WERI-Rb-1 (cell line): ENCODE measurements at regions not wholly inside any gene's neighbourhood (a gene's known extent, or its start where the extent isn't known, plus 50 kb on each side); places are given as distances from the start of the nearest gene placed in this dataset.

ENCODE experiments used
- DNase-seq: peaks from one replicate; pipeline ENCODE4 v3.0.0-alpha.2; 2020
- H3K27ac ChIP-seq: fragments of 250-450 bp; sonication (Bioruptor Pico); 2 replicates; pipeline ENCODE4 v1.5.1; 2020; ENCODE audit warnings: mild to moderate bottlenecking, moderate library complexity
- H3K27me3 ChIP-seq: fragments of 250-450 bp; sonication (Bioruptor Pico); 2 replicates; pipeline ENCODE4 v1.5.1; 2021; ENCODE audit warnings: mild to moderate bottlenecking, low read depth, moderate library complexity; ENCODE audit not compliant: insufficient read depth, severe bottlenecking
- H3K36me3 ChIP-seq: fragments of 250-450 bp; sonication (Bioruptor Pico); 2 replicates; pipeline ENCODE4 v1.5.1; 2020; ENCODE audit warnings: mild to moderate bottlenecking, moderate library complexity
- H3K4me3 ChIP-seq: 2 replicates; pipeline ENCODE4 v1.5.1; 2011; ENCODE audit warnings: low read depth, mild to moderate bottlenecking, control low read depth, low read length
- H3K9me3 ChIP-seq: fragments of 250-450 bp; sonication (Bioruptor Pico); 2 replicates; pipeline ENCODE4 v1.5.1; 2021; ENCODE audit warnings: mild to moderate bottlenecking, moderate library complexity; ENCODE audit not compliant: severe bottlenecking
- CTCF ChIP-seq: IDR thresholded peaks from 2 replicates; pipeline ENCODE4 v1.5.1; 2011; ENCODE audit warnings: low read depth, mild to moderate bottlenecking, control low read depth, inconsistent platforms, low read length

GRCh38 chr5:58286741-58287140 is 173.1 kb downstream of the PLK2 start:
- no peak for DNase-seq
- Histone ChIP-seq H3K27me3 (no peaks in the 10 kb centered on the region), H3K4me3 (no peak overlapping the region), H3K9me3 (no peaks in the 10 kb centered on the region), H3K36me3 (no peaks in the 10 kb centered on the region), H3K27ac (no peak overlapping the region)
- TF ChIP-seq CTCF = no peak

GRCh38 chr5:58285900-58286299 is 174.0 kb downstream of the PLK2 start:
- no peak overlapping the region for H3K27ac ChIP-seq
- no peak for DNase-seq
- no peaks in the 10 kb centered on the region for H3K9me3 ChIP-seq
- H3K4me3 ChIP-seq = no peak overlapping the region
- no peak for TF ChIP-seq CTCF
- H3K36me3 ChIP-seq = no peaks in the 10 kb centered on the region
- H3K27me3 ChIP-seq = no peaks in the 10 kb centered on the region

- Histone ChIP-seq H3K27ac (no peak overlapping the region), H3K9me3 (no peaks in the 10 kb centered on the region), H3K27me3 (no peaks in the 10 kb centered on the region), H3K4me3 (no peak overlapping the region), H3K36me3 (no peaks in the 10 kb centered on the region)
- TF ChIP-seq CTCF = no peak
- DNase-seq = no peak
Observed at GRCh38 chr5:58284886-58285285, 175.0 kb downstream of the PLK2 start.

GRCh38 chr5:58281189-58281588 is 178.7 kb downstream of the PLK2 start:
- Histone ChIP-seq H3K27ac (no peak overlapping the region), H3K9me3 (no peaks in the 10 kb centered on the region), H3K36me3 (no peaks in the 10 kb centered on the region), H3K4me3 (no peak overlapping the region), H3K27me3 (no peaks in the 10 kb centered on the region)
- no peak for TF ChIP-seq CTCF
- no peak for DNase-seq

GRCh38 chr5:58279259-58279658 is 180.6 kb downstream of the PLK2 start:
- no peak for DNase-seq
- Histone ChIP-seq H3K27me3 (no peaks in the 10 kb centered on the region), H3K27ac (no peak overlapping the region), H3K36me3 (no peaks in the 10 kb centered on the region), H3K4me3 (no peak overlapping the region), H3K9me3 (no peaks in the 10 kb centered on the region)
- no peak for TF ChIP-seq CTCF

GRCh38 chr5:58276431-58276830 is 183.5 kb downstream of the PLK2 start:
- Histone ChIP-seq H3K27me3 (no peaks in the 10 kb centered on the region), H3K4me3 (no peak overlapping the region), H3K9me3 (no peaks in the 10 kb centered on the region), H3K36me3 (no peaks in the 10 kb centered on the region), H3K27ac (no peak overlapping the region)
- DNase-seq = no peak
- no peak for TF ChIP-seq CTCF
